ENCODE measurements at regions not wholly inside any gene's neighbourhood (a gene's known extent, or its start where the extent isn't known, plus 50 kb on each side); places are given as distances from the start of the nearest gene placed in this dataset.

GRCh38 chr10:27445070-27445469 lies 59.0 kb upstream of the RAB18 start:
- H3K9me3 Mint-ChIP-seq: no peaks in the 10 kb centered on the region
- H3K4me3 Mint-ChIP-seq: no peak overlapping the region
- H3K27ac Mint-ChIP-seq: no peak overlapping the region
- H3K36me3 Mint-ChIP-seq (ENCODE audit: low read depth): no peaks in the 10 kb centered on the region
- no peak for DNase-seq
- H3K27me3 Mint-ChIP-seq (ENCODE audit: low read depth, poor library complexity): peaks cover 4% of the 10 kb centered on the region
- no peaks in the 10 kb centered on the region for H3K4me1 Mint-ChIP-seq
- no peak for TF ChIP-seq CTCF (IDR thresholded peaks at IDR 0.05)

- no peaks in the 10 kb centered on the region for H3K4me1 Mint-ChIP-seq
- H3K36me3 Mint-ChIP-seq (ENCODE audit: low read depth): no peaks in the 10 kb centered on the region
- H3K27me3 Mint-ChIP-seq (ENCODE audit: low read depth, poor library complexity): peaks cover 4% of the 10 kb centered on the region
- H3K9me3 Mint-ChIP-seq: no peaks in the 10 kb centered on the region
- no peak for DNase-seq
- H3K27ac Mint-ChIP-seq: no peak overlapping the region
- no peak overlapping the region for H3K4me3 Mint-ChIP-seq
- TF ChIP-seq CTCF (IDR thresholded peaks at IDR 0.05): no peak
These were observed 63.6 kb upstream of the RAB18 start for GRCh38 chr10:27440478-27440877.

GRCh38 chr10:27440021-27440420 lies 64.1 kb upstream of the RAB18 start:
- no peaks in the 10 kb centered on the region for H3K4me1 Mint-ChIP-seq
- H3K9me3 Mint-ChIP-seq: no peaks in the 10 kb centered on the region
- H3K27me3 Mint-ChIP-seq (ENCODE audit: low read depth, poor library complexity): peaks cover 4% of the 10 kb centered on the region
- no peak overlapping the region for H3K4me3 Mint-ChIP-seq
- no peak overlapping the region for H3K27ac Mint-ChIP-seq
- no peak for DNase-seq
- no peak for TF ChIP-seq CTCF (IDR thresholded peaks at IDR 0.05)
- no peaks in the 10 kb centered on the region for H3K36me3 Mint-ChIP-seq (ENCODE audit: low read depth)

- no peak for DNase-seq
- Mint-ChIP-seq H3K4me3 (no peak overlapping the region), H3K27me3 (ENCODE audit: low read depth, poor library complexity) (peaks cover 4% of the 10 kb centered on the region), H3K9me3 (no peaks in the 10 kb centered on the region), H3K36me3 (ENCODE audit: low read depth) (no peaks in the 10 kb centered on the region), H3K4me1 (no peaks in the 10 kb centered on the region), H3K27ac (no peak overlapping the region)
- TF ChIP-seq CTCF (IDR thresholded peaks at IDR 0.05): no peak
These were observed 65.0 kb upstream of the RAB18 start for GRCh38 chr10:27439101-27439500.

- no peaks in the 10 kb centered on the region for H3K9me3 Mint-ChIP-seq
These were observed 66.3 kb upstream of the RAB18 start for GRCh38 chr10:27437775-27438174.

More at GRCh38 chr10:27437775-27438174, 66.3 kb upstream of the RAB18 start:
- Mint-ChIP-seq H3K36me3 (ENCODE audit: low read depth) (no peaks in the 10 kb centered on the region), H3K27ac (no peak overlapping the region), H3K27me3 (ENCODE audit: low read depth, poor library complexity) (peaks cover 4% of the 10 kb centered on the region), H3K4me1 (no peaks in the 10 kb centered on the region), H3K4me3 (no peak overlapping the region)
- DNase-seq: no peak
- TF ChIP-seq CTCF (IDR thresholded peaks at IDR 0.05): no peak
